Trophoblast cell (in vitro differentiated cells and primary cell): ENCODE measurements at regions not wholly inside any gene's neighbourhood (a gene's known extent, or its start where the extent isn't known, plus 50 kb on each side); places are given as distances from the start of the nearest gene placed in this dataset.

Experiments
- DNase-seq, 2 donors: peaks; one replicate each; pipeline ENCODE4 v3.0.0-alpha.2; 2016
- H2AFZ ChIP-seq: 2 replicates; pipeline ENCODE4 v1.6.1; 2013; ENCODE audit warnings: low read length, moderate library complexity, mild to moderate bottlenecking; ENCODE audit not compliant: insufficient read depth, poor library complexity
- H2AK5ac ChIP-seq: 2 replicates; pipeline ENCODE4 v1.6.1; 2013; ENCODE audit warnings: mild to moderate bottlenecking, low read length
- H2BK120ac ChIP-seq: 2 replicates; pipeline ENCODE4 v1.6.1; 2013; ENCODE audit warnings: low read length, mild to moderate bottlenecking, moderate library complexity; ENCODE audit not compliant: insufficient read depth, poor library complexity
- H2BK12ac ChIP-seq: 2 replicates; pipeline ENCODE4 v1.6.1; 2013; ENCODE audit warnings: mild to moderate bottlenecking, low read length, moderate library complexity
- H2BK5ac ChIP-seq: 2 replicates; pipeline ENCODE4 v1.6.1; 2013; ENCODE audit warnings: low read length, low read depth, moderate library complexity, mild to moderate bottlenecking; ENCODE audit not compliant: poor library complexity
- H3K14ac ChIP-seq: 2 replicates; pipeline ENCODE4 v1.6.1; 2013; ENCODE audit warnings: mild to moderate bottlenecking, low read length
- H3K18ac ChIP-seq: 2 replicates; pipeline ENCODE4 v1.6.1; 2013; ENCODE audit warnings: mild to moderate bottlenecking, low read length
- H3K23ac ChIP-seq: 2 replicates; pipeline ENCODE4 v1.6.1; 2013; ENCODE audit warnings: low read length
- H3K27ac ChIP-seq: 2 replicates; pipeline ENCODE4 v1.5.1; 2013; ENCODE audit warnings: low read depth, mild to moderate bottlenecking, inconsistent platforms, low read length, moderate library complexity
- H3K27me3 ChIP-seq: 2 replicates; pipeline ENCODE4 v1.6.1; 2013; ENCODE audit warnings: inconsistent platforms, mild to moderate bottlenecking, low read length, moderate library complexity; ENCODE audit not compliant: insufficient read depth
- H3K36me3 ChIP-seq, 2 experiments: 1 replicate in 1 of 2; 2 replicates in 1 of 2; pipeline ENCODE4 v1.6.1; 2013; ENCODE audit warnings: low read length in 2 of 2, mild to moderate bottlenecking in 2 of 2, moderate library complexity in 1 of 2; ENCODE audit not compliant: insufficient read depth in 2 of 2, control insufficient read depth in 1 of 2
- H3K4ac ChIP-seq: 2 replicates; pipeline ENCODE4 v1.6.1; 2013; ENCODE audit warnings: low read depth, mild to moderate bottlenecking, low read length, moderate library complexity
- H3K4me1 ChIP-seq, 2 experiments: 1 replicate in 1 of 2; 2 replicates in 1 of 2; pipeline ENCODE4 v1.6.1; 2013; ENCODE audit warnings: low read length in 2 of 2, mild to moderate bottlenecking in 2 of 2, moderate library complexity in 1 of 2; ENCODE audit not compliant: insufficient read depth in 2 of 2, control insufficient read depth in 1 of 2
- H3K4me2 ChIP-seq: 2 replicates; pipeline ENCODE4 v1.6.1; 2013; ENCODE audit warnings: inconsistent platforms, mild to moderate bottlenecking, low read length, moderate library complexity
- H3K4me3 ChIP-seq: 2 replicates; pipeline ENCODE4 v1.5.1; 2013; ENCODE audit warnings: mild to moderate bottlenecking, low read depth, low read length, inconsistent platforms
- H3K79me1 ChIP-seq: one replicate; pipeline ENCODE4 v1.6.1; 2013; ENCODE audit warnings: low read length
- H3K79me2 ChIP-seq: 2 replicates; pipeline ENCODE4 v1.6.1; 2013; ENCODE audit warnings: low read length, mild to moderate bottlenecking; ENCODE audit not compliant: control insufficient read depth, insufficient read depth, poor library complexity
- H3K9ac ChIP-seq: 2 replicates; pipeline ENCODE4 v1.6.1; 2013; ENCODE audit warnings: mild to moderate bottlenecking, low read length
- H3K9me3 ChIP-seq: 2 replicates; pipeline ENCODE4 v1.6.1; 2013; ENCODE audit warnings: low read depth, mild to moderate bottlenecking, control low read depth, inconsistent platforms, low read length; ENCODE audit not compliant: insufficient read depth
- H4K12ac ChIP-seq: 2 replicates; pipeline ENCODE4 v1.6.1; 2013; ENCODE audit warnings: low read depth, mild to moderate bottlenecking, low read length, moderate library complexity
- H4K8ac ChIP-seq: 2 replicates; pipeline ENCODE4 v1.6.1; 2013; ENCODE audit warnings: low read depth, mild to moderate bottlenecking, low read length, moderate library complexity
- H4K91ac ChIP-seq: one replicate; pipeline ENCODE4 v1.6.1; 2013; ENCODE audit warnings: low read depth, mild to moderate bottlenecking, low read length, moderate library complexity
- WGBS: extraction: QIAGEN DNeasy Blood & Tissue Kit; methylation state at CpG from one replicate; pipeline ENCODE4 v1.1.7; 2013; ENCODE audit warnings: missing lambda C conversion rate; ENCODE audit not compliant: insufficient read length, insufficient coverage; ENCODE audit errors: extremely low coverage; 5-methylcytosine and 5-hydroxymethylcytosine counted together

GRCh38 chr6:103124471-103124870 is 1731.0 kb downstream of the GRIK2 start:
- Histone ChIP-seq H2BK5ac (no peak overlapping the region), H3K79me1 (no peaks in the 10 kb centered on the region), H3K9me3 (peaks cover 2% of the 10 kb centered on the region), H3K79me2 (no peaks in the 10 kb centered on the region), H3K4ac (no peak overlapping the region), H2BK120ac (no peak overlapping the region), H3K9ac (no peak overlapping the region), H3K27me3 (no peaks in the 10 kb centered on the region), H2BK12ac (no peak overlapping the region), H3K18ac (no peak overlapping the region), H4K12ac (no peak overlapping the region), H3K27ac (no peak overlapping the region), H2AFZ (no peak overlapping the region), H3K14ac (no peak overlapping the region), H3K4me1 (no peaks in the 10 kb centered on the region), H3K4me3 (no peak overlapping the region), H3K23ac (no peak overlapping the region), H4K91ac (no peak overlapping the region), H4K8ac (no peak overlapping the region), H2AK5ac (no peak overlapping the region), H3K36me3 (no peaks in the 10 kb centered on the region), H3K4me2 (no peak overlapping the region)
- DNase-seq: no peak
- WGBS: no CpG with 5 or more reads among the region's 4 CpGs

- no peak overlapping the region for H3K27ac ChIP-seq
- no peak overlapping the region for H3K9ac ChIP-seq
- no peak overlapping the region for H4K91ac ChIP-seq
- no peaks in the 10 kb centered on the region for H3K36me3 ChIP-seq
- WGBS: no CpG with 5 or more reads among the region's 10 CpGs
- no peak overlapping the region for H2BK120ac ChIP-seq
- DNase-seq: peak; percentile 42 to 78
- no peaks in the 10 kb centered on the region for H3K79me1 ChIP-seq
- H4K8ac ChIP-seq: no peak overlapping the region
- H3K4me3 ChIP-seq: no peak overlapping the region
- no peak overlapping the region for H2BK5ac ChIP-seq
- H3K14ac ChIP-seq: no peak overlapping the region
- H4K12ac ChIP-seq: peak overlapping the region; percentile 16
- H2AFZ ChIP-seq: no peak overlapping the region
- H2BK12ac ChIP-seq: no peak overlapping the region
- no peaks in the 10 kb centered on the region for H3K79me2 ChIP-seq
- no peak overlapping the region for H3K18ac ChIP-seq
- H3K4ac ChIP-seq: no peak overlapping the region
- peaks cover 2% of the 10 kb centered on the region for H3K9me3 ChIP-seq
- H3K23ac ChIP-seq: no peak overlapping the region
- no peaks in the 10 kb centered on the region for H3K4me1 ChIP-seq
- H3K4me2 ChIP-seq: no peak overlapping the region
- H3K27me3 ChIP-seq: no peaks in the 10 kb centered on the region
- H2AK5ac ChIP-seq: no peak overlapping the region
Observed at GRCh38 chr6:103122766-103123601, 1729.5 kb downstream of the GRIK2 start.

- Histone ChIP-seq H3K14ac (no peak overlapping the region), H2AFZ (no peak overlapping the region), H4K8ac (no peak overlapping the region), H3K27ac (no peak overlapping the region), H3K36me3 (no peaks in the 10 kb centered on the region), H4K91ac (no peak overlapping the region), H3K27me3 (no peaks in the 10 kb centered on the region), H4K12ac (no peak overlapping the region), H3K4me1 (no peaks in the 10 kb centered on the region), H3K79me2 (no peaks in the 10 kb centered on the region), H3K4me2 (no peak overlapping the region), H3K23ac (no peak overlapping the region), H2BK12ac (no peak overlapping the region), H3K4me3 (no peak overlapping the region), H2AK5ac (no peak overlapping the region), H3K9ac (no peak overlapping the region), H2BK5ac (no peak overlapping the region), H3K79me1 (no peaks in the 10 kb centered on the region), H3K4ac (no peak overlapping the region), H2BK120ac (no peak overlapping the region), H3K18ac (no peak overlapping the region), H3K9me3 (no peaks in the 10 kb centered on the region)
- no peak for DNase-seq
- no CpG with 5 or more reads among the region's 3 CpGs for WGBS
Observed at GRCh38 chr6:103119056-103119455, 1725.5 kb downstream of the GRIK2 start.

- Histone ChIP-seq H3K27me3 (no peaks in the 10 kb centered on the region), H3K18ac (no peak overlapping the region), H3K9me3 (no peaks in the 10 kb centered on the region), H4K8ac (no peak overlapping the region), H4K12ac (no peak overlapping the region), H3K79me2 (no peaks in the 10 kb centered on the region), H3K14ac (no peak overlapping the region), H3K23ac (no peak overlapping the region), H3K36me3 (no peaks in the 10 kb centered on the region), H3K9ac (no peak overlapping the region), H2BK120ac (no peak overlapping the region), H2BK12ac (no peak overlapping the region), H3K79me1 (no peaks in the 10 kb centered on the region), H3K4me1 (no peaks in the 10 kb centered on the region), H3K4me2 (no peak overlapping the region), H4K91ac (no peak overlapping the region), H2AFZ (no peak overlapping the region), H2BK5ac (no peak overlapping the region), H3K27ac (no peak overlapping the region), H2AK5ac (no peak overlapping the region), H3K4ac (no peak overlapping the region), H3K4me3 (no peak overlapping the region)
- no peak for DNase-seq
- no CpG with 5 or more reads among the region's 1 CpG for WGBS
Observed at GRCh38 chr6:103114582-103114981, 1721.1 kb downstream of the GRIK2 start.
